ENCODE measurements at regions not wholly inside any gene's neighbourhood (a gene's known extent, or its start where the extent isn't known, plus 50 kb on each side); places are given as distances from the start of the nearest gene placed in this dataset.

GRCh38 chr18:26703170-26703930, 155.0 kb upstream of the KCTD1 start:
- no peak for DNase-seq (ENCODE audit: low read depth)

- no peak for DNase-seq (ENCODE audit: low read depth)
These were observed 153.7 kb upstream of the KCTD1 start for GRCh38 chr18:26702086-26702485.

- DNase-seq (ENCODE audit: low read depth) = no peak
These were observed 152.4 kb upstream of the KCTD1 start for GRCh38 chr18:26700728-26701127.

GRCh38 chr18:26700201-26700600, 151.8 kb upstream of the KCTD1 start:
- no peak for DNase-seq (ENCODE audit: low read depth)

GRCh38 chr18:26697186-26697884, 149.0 kb upstream of the KCTD1 start:
- no peak for DNase-seq (ENCODE audit: low read depth)

GRCh38 chr18:26696786-26697185, 148.4 kb upstream of the KCTD1 start:
- no peak for DNase-seq (ENCODE audit: low read depth)

GRCh38 chr18:26696308-26696707, 148.0 kb upstream of the KCTD1 start:
- DNase-seq (ENCODE audit: low read depth) = peak; percentile 5

- no peak for DNase-seq (ENCODE audit: low read depth)
These were observed 141.0 kb upstream of the KCTD1 start for GRCh38 chr18:26689226-26689879.

GRCh38 chr18:26686532-26686931, 138.2 kb upstream of the KCTD1 start:
- DNase-seq (ENCODE audit: low read depth) = no peak

- no peak for DNase-seq (ENCODE audit: low read depth)
These were observed 137.2 kb upstream of the KCTD1 start for GRCh38 chr18:26685438-26686157.

- DNase-seq (ENCODE audit: low read depth) = no peak
These were observed 129.6 kb upstream of the KCTD1 start for GRCh38 chr18:26677957-26678356.

GRCh38 chr18:26667046-26667445, 118.7 kb upstream of the KCTD1 start:
- DNase-seq (ENCODE audit: low read depth) = no peak

- no peak for DNase-seq (ENCODE audit: low read depth)
These were observed 114.6 kb upstream of the KCTD1 start for GRCh38 chr18:26662996-26663395.

GRCh38 chr18:26657631-26658581, 109.6 kb upstream of the KCTD1 start:
- peak; percentile 14 for DNase-seq (ENCODE audit: low read depth)

- peak; percentile 69 for DNase-seq (ENCODE audit: low read depth)
These were observed 108.7 kb upstream of the KCTD1 start for GRCh38 chr18:26656944-26657536.

GRCh38 chr18:26656431-26656943, 108.1 kb upstream of the KCTD1 start:
- DNase-seq (ENCODE audit: low read depth) = no peak

- DNase-seq (ENCODE audit: low read depth) = peak; percentile 73
These were observed 107.4 kb upstream of the KCTD1 start for GRCh38 chr18:26655525-26656430.

- no peak for DNase-seq (ENCODE audit: low read depth)
These were observed 106.5 kb upstream of the KCTD1 start for GRCh38 chr18:26654616-26655524.
